ENCODE measurements at regions not wholly inside any gene's neighbourhood (a gene's known extent, or its start where the extent isn't known, plus 50 kb on each side); places are given as distances from the start of the nearest gene placed in this dataset.

DNA sequence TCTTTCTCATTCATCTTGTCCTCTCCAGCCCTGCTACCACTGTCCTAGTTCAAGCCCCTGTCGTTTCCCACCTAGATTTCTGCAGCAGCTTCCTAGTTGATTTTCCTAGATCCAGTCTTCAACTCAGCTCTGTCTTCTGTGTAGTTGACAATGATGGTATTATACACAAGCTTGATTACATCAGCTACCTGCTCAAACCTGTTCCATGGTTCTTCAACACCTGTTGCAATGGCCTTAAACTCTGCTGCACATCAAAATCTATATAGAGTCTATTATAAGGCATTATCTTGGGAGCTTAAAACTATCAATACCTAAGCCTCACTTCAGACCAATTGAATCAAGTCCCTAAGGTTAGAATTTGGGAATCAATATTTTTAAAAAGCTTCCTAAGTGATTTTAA is 71.7 kb upstream of the PELI2 start:
- H3K27me3 Mint-ChIP-seq (ENCODE audit: unreplicated experiment), result no peaks in the 10 kb centered on the region
- no TSS peak for BruUV-seq (replicated peaks)
- no peak overlapping the region for H3K27ac Mint-ChIP-seq (ENCODE audit: unreplicated experiment)
- intact Hi-C loops (cut with micrococcal nuclease; ENCODE audit: unreplicated experiment), result no loop called here
- CTCF ChIA-PET, result interaction anchor here (0.8 kb wide), 1 partner anchor 13 kb away, joined by 3 read pairs; no protein-coding TSS in a partner anchor
- TF ChIP-seq, protein P1, sequence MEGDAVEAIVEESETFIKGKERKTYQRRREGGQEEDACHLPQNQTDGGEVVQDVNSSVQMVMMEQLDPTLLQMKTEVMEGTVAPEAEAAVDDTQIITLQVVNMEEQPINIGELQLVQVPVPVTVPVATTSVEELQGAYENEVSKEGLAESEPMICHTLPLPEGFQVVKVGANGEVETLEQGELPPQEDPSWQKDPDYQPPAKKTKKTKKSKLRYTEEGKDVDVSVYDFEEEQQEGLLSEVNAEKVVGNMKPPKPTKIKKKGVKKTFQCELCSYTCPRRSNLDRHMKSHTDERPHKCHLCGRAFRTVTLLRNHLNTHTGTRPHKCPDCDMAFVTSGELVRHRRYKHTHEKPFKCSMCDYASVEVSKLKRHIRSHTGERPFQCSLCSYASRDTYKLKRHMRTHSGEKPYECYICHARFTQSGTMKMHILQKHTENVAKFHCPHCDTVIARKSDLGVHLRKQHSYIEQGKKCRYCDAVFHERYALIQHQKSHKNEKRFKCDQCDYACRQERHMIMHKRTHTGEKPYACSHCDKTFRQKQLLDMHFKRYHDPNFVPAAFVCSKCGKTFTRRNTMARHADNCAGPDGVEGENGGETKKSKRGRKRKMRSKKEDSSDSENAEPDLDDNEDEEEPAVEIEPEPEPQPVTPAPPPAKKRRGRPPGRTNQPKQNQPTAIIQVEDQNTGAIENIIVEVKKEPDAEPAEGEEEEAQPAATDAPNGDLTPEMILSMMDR (IDR thresholded peaks at IDR 0.05; ENCODE audit: unreplicated experiment), result no peak
- no peak overlapping the region for H3K4me3 Mint-ChIP-seq (ENCODE audit: low read depth, unreplicated experiment)
- no peaks in the 10 kb centered on the region for H3K36me3 Mint-ChIP-seq (ENCODE audit: insufficient read depth, unreplicated experiment)
- no peaks in the 10 kb centered on the region for H3K9me3 Mint-ChIP-seq (ENCODE audit: low read depth, unreplicated experiment)
- H3K4me1 Mint-ChIP-seq (ENCODE audit: low read depth, unreplicated experiment), result peaks cover 15% of the 10 kb centered on the region
- DNase-seq, result no peak

DNA sequence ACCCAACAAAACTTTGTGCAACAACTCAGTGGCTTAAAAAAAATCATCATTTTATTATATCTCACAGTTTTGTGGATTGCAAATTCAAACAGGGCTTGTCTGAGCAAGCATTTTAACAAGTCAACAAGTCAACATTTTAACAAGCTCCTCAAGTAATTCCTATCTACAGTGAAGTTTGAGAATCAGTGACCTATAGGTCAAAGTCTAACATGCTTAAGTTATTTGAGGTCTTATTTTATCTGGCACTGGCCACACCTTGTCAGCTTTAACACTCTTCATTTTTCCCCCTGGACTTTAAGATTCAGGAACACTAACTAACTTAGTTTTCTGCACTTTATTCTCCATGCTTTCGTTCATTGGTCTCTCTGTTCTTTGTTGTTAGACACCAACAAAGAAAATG is 71.2 kb upstream of the PELI2 start:
- no peak for DNase-seq
- no peaks in the 10 kb centered on the region for H3K36me3 Mint-ChIP-seq (ENCODE audit: insufficient read depth, unreplicated experiment)
- H3K27me3 Mint-ChIP-seq (ENCODE audit: unreplicated experiment), result no peaks in the 10 kb centered on the region
- H3K4me3 Mint-ChIP-seq (ENCODE audit: low read depth, unreplicated experiment), result no peak overlapping the region
- CTCF ChIA-PET, result interaction anchor here (0.6 kb wide), 1 partner anchor 100 kb away, joined by 4 read pairs; no protein-coding TSS in a partner anchor
- TF ChIP-seq, protein P1 (IDR thresholded peaks at IDR 0.05; ENCODE audit: unreplicated experiment), result no peak
- H3K4me1 Mint-ChIP-seq (ENCODE audit: low read depth, unreplicated experiment), result peaks cover 15% of the 10 kb centered on the region
- no TSS peak for BruUV-seq (replicated peaks)
- H3K27ac Mint-ChIP-seq (ENCODE audit: unreplicated experiment), result no peak overlapping the region
- no peaks in the 10 kb centered on the region for H3K9me3 Mint-ChIP-seq (ENCODE audit: low read depth, unreplicated experiment)
- intact Hi-C loops (cut with micrococcal nuclease; ENCODE audit: unreplicated experiment), result no loop called here

DNA sequence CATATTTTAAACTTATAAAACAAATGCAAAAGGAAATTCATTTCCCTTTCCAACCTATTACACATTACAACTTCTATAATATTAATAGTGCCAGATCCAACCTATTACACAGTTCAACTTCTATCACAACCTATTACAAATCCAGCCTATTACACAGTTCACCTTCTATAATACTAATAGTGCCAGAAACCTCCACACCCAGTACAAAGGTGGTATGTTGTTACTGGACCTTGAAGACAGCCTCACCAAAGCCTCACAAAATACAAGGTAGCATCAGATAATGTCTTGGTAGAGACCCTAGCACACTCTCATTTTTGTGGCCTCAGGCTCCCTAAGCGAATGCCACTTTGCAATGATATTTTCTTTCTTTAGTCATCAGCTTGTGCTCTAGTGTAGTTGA is 68.7 kb upstream of the PELI2 start:
- Mint-ChIP-seq H3K9me3 (ENCODE audit: low read depth, unreplicated experiment) (no peaks in the 10 kb centered on the region), H3K36me3 (ENCODE audit: insufficient read depth, unreplicated experiment) (no peaks in the 10 kb centered on the region), H3K4me1 (ENCODE audit: low read depth, unreplicated experiment) (peaks cover 9% of the 10 kb centered on the region), H3K27ac (ENCODE audit: unreplicated experiment) (no peak overlapping the region), H3K4me3 (ENCODE audit: low read depth, unreplicated experiment) (no peak overlapping the region), H3K27me3 (ENCODE audit: unreplicated experiment) (no peaks in the 10 kb centered on the region)
- intact Hi-C loops (cut with micrococcal nuclease; ENCODE audit: unreplicated experiment), result no loop called here
- BruUV-seq (replicated peaks), result no TSS peak
- TF ChIP-seq, protein P1 (IDR thresholded peaks at IDR 0.05; ENCODE audit: unreplicated experiment), result no peak
- no peak for DNase-seq
- CTCF ChIA-PET, result no interaction called here

DNA sequence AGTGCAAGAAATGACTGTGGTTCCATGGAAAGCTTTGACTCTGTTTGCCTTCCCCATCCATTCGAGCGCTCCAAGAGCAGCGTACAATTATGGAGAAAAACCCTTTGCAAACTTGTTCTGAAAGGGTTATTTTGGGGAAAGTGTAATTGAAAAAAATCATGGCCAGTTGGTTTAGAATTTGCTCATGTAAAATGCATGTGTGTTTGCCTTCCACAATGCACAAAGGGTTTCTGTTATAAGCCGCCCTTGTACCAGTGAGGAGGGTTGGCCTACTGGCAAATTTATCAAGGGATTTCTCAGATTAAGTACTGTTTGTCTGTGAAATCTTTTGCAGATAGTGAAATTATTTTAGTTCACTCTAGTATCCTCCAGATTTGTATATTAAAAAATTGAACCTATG is 62.7 kb upstream of the PELI2 start:
- Mint-ChIP-seq H3K27ac (ENCODE audit: unreplicated experiment) (no peak overlapping the region), H3K4me3 (ENCODE audit: low read depth, unreplicated experiment) (no peak overlapping the region), H3K4me1 (ENCODE audit: low read depth, unreplicated experiment) (peaks cover 8% of the 10 kb centered on the region), H3K27me3 (ENCODE audit: unreplicated experiment) (no peaks in the 10 kb centered on the region), H3K36me3 (ENCODE audit: insufficient read depth, unreplicated experiment) (no peaks in the 10 kb centered on the region), H3K9me3 (ENCODE audit: low read depth, unreplicated experiment) (no peaks in the 10 kb centered on the region)
- no TSS peak for BruUV-seq (replicated peaks)
- DNase-seq, result no peak
- intact Hi-C loops (cut with micrococcal nuclease; ENCODE audit: unreplicated experiment), result no loop called here
- CTCF ChIA-PET, result no interaction called here
- TF ChIP-seq, protein P1 (IDR thresholded peaks at IDR 0.05; ENCODE audit: unreplicated experiment), result no peak

All from Calu3 (cell line).